SK-N-SH (cell line): ENCODE measurements at regions not wholly inside any gene's neighbourhood (a gene's known extent, or its start where the extent isn't known, plus 50 kb on each side); places are given as distances from the start of the nearest gene placed in this dataset.

Experiments
- EP300 ChIP-seq, 2 experiments: IDR thresholded peaks; 2 replicates each; pipeline versions ENCODE4 v1.4.0 to v1.6.1; 2012; ENCODE audit warnings: borderline replicate concordance in 1 of 2, low read depth in 1 of 2, low read length in 1 of 2
- EZH2phosphoT487 ChIP-seq: fragments of 200-600 bp; sonication (generic); IDR thresholded peaks from 2 replicates; pipeline ENCODE4 v1.6.1; 2017; ENCODE audit warnings: low read depth, mixed run types, mild to moderate bottlenecking, antibody characterized with exemption, moderate library complexity, borderline replicate concordance
- POLR2AphosphoS5 ChIP-seq: IDR thresholded peaks from 2 replicates; pipeline ENCODE4 v1.6.1; 2012; ENCODE audit warnings: low read depth, low read length
- TEAD4 ChIP-seq: IDR thresholded peaks from 2 replicates; pipeline ENCODE4 v1.4.0; 2012; ENCODE audit warnings: mild to moderate bottlenecking, borderline replicate concordance; ENCODE audit not compliant: insufficient read depth
- TF ChIP-seq, protein P1 (sequence below): fragments of 200-600 bp; sonication (generic); IDR thresholded peaks from 2 replicates; pipeline ENCODE4 v1.6.1; 2017; ENCODE audit warnings: antibody characterized with exemption, mild to moderate bottlenecking, moderate library complexity

- TF ChIP-seq EZH2phosphoT487 (no peak), EP300 (IDR thresholded peaks at IDR 0.05; ENCODE audit: borderline replicate concordance in 1 of 2, low read depth in 1 of 2, low read length in 1 of 2) (no peak), TEAD4 (no peak), POLR2AphosphoS5 (no peak)
- TF ChIP-seq, protein P1, sequence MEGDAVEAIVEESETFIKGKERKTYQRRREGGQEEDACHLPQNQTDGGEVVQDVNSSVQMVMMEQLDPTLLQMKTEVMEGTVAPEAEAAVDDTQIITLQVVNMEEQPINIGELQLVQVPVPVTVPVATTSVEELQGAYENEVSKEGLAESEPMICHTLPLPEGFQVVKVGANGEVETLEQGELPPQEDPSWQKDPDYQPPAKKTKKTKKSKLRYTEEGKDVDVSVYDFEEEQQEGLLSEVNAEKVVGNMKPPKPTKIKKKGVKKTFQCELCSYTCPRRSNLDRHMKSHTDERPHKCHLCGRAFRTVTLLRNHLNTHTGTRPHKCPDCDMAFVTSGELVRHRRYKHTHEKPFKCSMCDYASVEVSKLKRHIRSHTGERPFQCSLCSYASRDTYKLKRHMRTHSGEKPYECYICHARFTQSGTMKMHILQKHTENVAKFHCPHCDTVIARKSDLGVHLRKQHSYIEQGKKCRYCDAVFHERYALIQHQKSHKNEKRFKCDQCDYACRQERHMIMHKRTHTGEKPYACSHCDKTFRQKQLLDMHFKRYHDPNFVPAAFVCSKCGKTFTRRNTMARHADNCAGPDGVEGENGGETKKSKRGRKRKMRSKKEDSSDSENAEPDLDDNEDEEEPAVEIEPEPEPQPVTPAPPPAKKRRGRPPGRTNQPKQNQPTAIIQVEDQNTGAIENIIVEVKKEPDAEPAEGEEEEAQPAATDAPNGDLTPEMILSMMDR, result no peak
Measured at GRCh38 chr12:45125997-45126396, 75.1 kb upstream of the DBX2 start.
